Panc1 (cell line): ENCODE measurements at regions not wholly inside any gene's neighbourhood (a gene's known extent, or its start where the extent isn't known, plus 50 kb on each side); places are given as distances from the start of the nearest gene placed in this dataset.

Source experiments
- CTCF ChIP-seq: fragments of 450-650 bp; IDR thresholded peaks from 2 replicates; pipeline ENCODE4 v1.5.1; 2017; ENCODE audit warnings: mild to moderate bottlenecking
- POLR2AphosphoS5 ChIP-seq: IDR thresholded peaks from 2 replicates; pipeline ENCODE4 v1.6.1; 2012; ENCODE audit warnings: mild to moderate bottlenecking, low read depth, low read length, moderate library complexity
- REST ChIP-seq, 2 experiments: IDR thresholded peaks; 2 replicates each; pipeline ENCODE4 v1.6.1; 2011 to 2012; ENCODE audit warnings: low read depth in 2 of 2, control low read depth in 1 of 2, low read length in 1 of 2, mild to moderate bottlenecking in 1 of 2, moderate library complexity in 1 of 2; ENCODE audit not compliant: insufficient read depth in 1 of 2
- TCF7L2 ChIP-seq: IDR thresholded peaks from 2 replicates; pipeline ENCODE4 v1.6.1; 2011; ENCODE audit warnings: mild to moderate bottlenecking, low read depth, low read length, inconsistent platforms

DNA sequence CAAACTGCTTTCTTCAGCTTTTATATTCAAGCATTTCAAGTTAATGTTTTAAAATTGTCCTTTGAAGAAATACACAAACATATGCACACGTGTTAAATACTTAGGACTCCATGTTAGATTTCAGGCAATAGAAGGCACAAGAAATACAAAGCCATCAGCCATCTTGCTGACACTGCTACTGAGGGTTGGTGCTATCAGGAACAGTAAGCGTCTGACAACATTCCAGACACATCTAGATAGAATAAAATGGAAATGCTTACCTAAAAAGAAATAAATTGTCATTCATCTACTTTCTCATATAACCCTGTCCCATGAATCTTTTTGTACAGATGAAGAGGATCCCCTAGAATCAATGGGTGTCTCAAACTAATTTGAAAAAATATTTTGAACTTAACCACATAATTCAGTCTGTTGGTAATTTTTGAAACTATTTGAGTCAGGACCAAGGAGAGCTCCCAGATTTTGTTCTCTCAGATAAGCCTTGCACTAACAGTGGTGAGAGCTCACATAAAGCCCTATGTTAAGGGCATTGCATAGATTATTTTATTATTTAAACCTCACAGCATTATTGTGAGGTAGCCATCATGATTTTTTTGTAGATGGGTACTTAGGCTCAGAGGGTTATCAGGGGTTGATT is 631.1 kb upstream of the POU3F2 start:
- TF ChIP-seq CTCF = no peak
- no peak for TF ChIP-seq POLR2AphosphoS5
- peak; percentile 56 to 82; a peak in 2 of 4 replicates for TF ChIP-seq REST (IDR thresholded peaks at IDR 0.05; ENCODE audit: insufficient read depth in 1 of 2, low read depth in 2 of 2, low read length in 1 of 2)
- no peak for TF ChIP-seq TCF7L2
